Uterus (tissue), 2 donors: ENCODE measurements at regions not wholly inside any gene's neighbourhood (a gene's known extent, or its start where the extent isn't known, plus 50 kb on each side); places are given as distances from the start of the nearest gene placed in this dataset.

Experiments used
- POLR2A ChIP-seq, 2 donors: fragments of 450-650 bp; IDR thresholded peaks; one replicate each; pipeline ENCODE4 v1.6.1; 2016; ENCODE audit warnings: antibody characterized with exemption in 2 of 2, mild to moderate bottlenecking in 1 of 2, moderate library complexity in 1 of 2
- TF ChIP-seq, protein P1 (sequence below), 4 experiments: fragments of 200-600 bp in 2 of 4; fragments of 450-650 bp in 2 of 4; sonication (generic) in 2 of 4; IDR thresholded peaks; one replicate each; pipeline ENCODE4 v1.5.1; 2016 to 2019; ENCODE audit warnings: antibody characterized with exemption in 4 of 4, mild to moderate bottlenecking in 2 of 4, moderate library complexity in 1 of 4

- TF ChIP-seq, protein P1, sequence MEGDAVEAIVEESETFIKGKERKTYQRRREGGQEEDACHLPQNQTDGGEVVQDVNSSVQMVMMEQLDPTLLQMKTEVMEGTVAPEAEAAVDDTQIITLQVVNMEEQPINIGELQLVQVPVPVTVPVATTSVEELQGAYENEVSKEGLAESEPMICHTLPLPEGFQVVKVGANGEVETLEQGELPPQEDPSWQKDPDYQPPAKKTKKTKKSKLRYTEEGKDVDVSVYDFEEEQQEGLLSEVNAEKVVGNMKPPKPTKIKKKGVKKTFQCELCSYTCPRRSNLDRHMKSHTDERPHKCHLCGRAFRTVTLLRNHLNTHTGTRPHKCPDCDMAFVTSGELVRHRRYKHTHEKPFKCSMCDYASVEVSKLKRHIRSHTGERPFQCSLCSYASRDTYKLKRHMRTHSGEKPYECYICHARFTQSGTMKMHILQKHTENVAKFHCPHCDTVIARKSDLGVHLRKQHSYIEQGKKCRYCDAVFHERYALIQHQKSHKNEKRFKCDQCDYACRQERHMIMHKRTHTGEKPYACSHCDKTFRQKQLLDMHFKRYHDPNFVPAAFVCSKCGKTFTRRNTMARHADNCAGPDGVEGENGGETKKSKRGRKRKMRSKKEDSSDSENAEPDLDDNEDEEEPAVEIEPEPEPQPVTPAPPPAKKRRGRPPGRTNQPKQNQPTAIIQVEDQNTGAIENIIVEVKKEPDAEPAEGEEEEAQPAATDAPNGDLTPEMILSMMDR (IDR thresholded peaks at IDR 0.05): no peak
- no peak for TF ChIP-seq POLR2A (IDR thresholded peaks at IDR 0.05)
Observed at GRCh38 chr5:5965132-5965531, 413.2 kb downstream of the MED10 start.
